WTC11 (cell line): ENCODE measurements at regions not wholly inside any gene's neighbourhood (a gene's known extent, or its start where the extent isn't known, plus 50 kb on each side); places are given as distances from the start of the nearest gene placed in this dataset.

Experiments used
- AFF4 ChIP-seq: sonication (generic); formaldehyde crosslinking; IDR thresholded peaks from 2 replicates; pipeline ENCODE4 v1.8.1; 2023; ENCODE audit warnings: mild to moderate bottlenecking, missing genetic modification reagents, borderline replicate concordance
- CBFB ChIP-seq: sonication (generic); formaldehyde crosslinking; IDR thresholded peaks from 2 replicates; pipeline ENCODE4 v1.8.1; 2022; ENCODE audit warnings: mild to moderate bottlenecking, low read depth, missing genetic modification reagents
- CREM ChIP-seq: sonication (generic); formaldehyde crosslinking; IDR thresholded peaks from 2 replicates; pipeline ENCODE4 v1.8.1; 2022; ENCODE audit warnings: mild to moderate bottlenecking, missing genetic modification reagents, moderate library complexity
- CTCF ChIP-seq: fragments of 200-600 bp; IDR thresholded peaks from 2 replicates; pipeline ENCODE4 v1.8.0; 2022; ENCODE audit warnings: antibody characterized with exemption
- MYBL2 ChIP-seq: sonication (generic); formaldehyde crosslinking; IDR thresholded peaks from 2 replicates; pipeline ENCODE4 v1.8.1; 2023; ENCODE audit warnings: mild to moderate bottlenecking, moderate library complexity, missing genetic modification reagents
- PREB ChIP-seq: sonication (generic); formaldehyde crosslinking; IDR thresholded peaks from 2 replicates; pipeline ENCODE4 v1.8.1; 2022; ENCODE audit warnings: mild to moderate bottlenecking, missing genetic modification reagents, moderate library complexity, borderline replicate concordance
- SMAD3 ChIP-seq: sonication (generic); formaldehyde crosslinking; IDR thresholded peaks from 2 replicates; pipeline ENCODE4 v1.8.0; 2022; ENCODE audit warnings: missing genetic modification reagents, mild to moderate bottlenecking, borderline replicate concordance
- ZNF138 ChIP-seq: sonication (generic); formaldehyde crosslinking; conservative IDR thresholded peaks from 2 replicates; pipeline ENCODE4 v1.8.1; 2022; ENCODE audit warnings: mild to moderate bottlenecking, moderate library complexity, missing genetic modification reagents
- ZNF317 ChIP-seq: sonication (generic); formaldehyde crosslinking; IDR thresholded peaks from 2 replicates; pipeline ENCODE4 v1.8.1; 2023; ENCODE audit warnings: low read depth, mild to moderate bottlenecking, moderate library complexity, missing genetic modification reagents, borderline replicate concordance
- ZNF512 ChIP-seq: sonication (generic); formaldehyde crosslinking; IDR thresholded peaks from 2 replicates; pipeline ENCODE4 v1.8.1; 2022; ENCODE audit warnings: missing genetic modification reagents, borderline replicate concordance
- ZSCAN18 ChIP-seq: fragments of 250-450 bp; sonication (Bioruptor Pico); IDR thresholded peaks from 2 replicates; pipeline ENCODE4 v2.1.2; 2022; ENCODE audit warnings: mild to moderate bottlenecking, moderate library complexity

- TF ChIP-seq CTCF (no peak), SMAD3 (CRISPR knock-in tag) (no peak), ZSCAN18 (CRISPR knock-in tag) (no peak), MYBL2 (CRISPR knock-in tag) (no peak), ZNF138 (CRISPR knock-in tag) (no peak), ZNF512 (CRISPR knock-in tag) (no peak), AFF4 (CRISPR knock-in tag) (no peak), ZNF317 (CRISPR knock-in tag) (no peak), CBFB (no peak), CREM (no peak), PREB (CRISPR knock-in tag) (no peak)
Observed at GRCh38 chr6:76768556-76768955, 694.7 kb downstream of the HTR1B start.
